ENCODE measurements at regions not wholly inside any gene's neighbourhood (a gene's known extent, or its start where the extent isn't known, plus 50 kb on each side); places are given as distances from the start of the nearest gene placed in this dataset.

DNA sequence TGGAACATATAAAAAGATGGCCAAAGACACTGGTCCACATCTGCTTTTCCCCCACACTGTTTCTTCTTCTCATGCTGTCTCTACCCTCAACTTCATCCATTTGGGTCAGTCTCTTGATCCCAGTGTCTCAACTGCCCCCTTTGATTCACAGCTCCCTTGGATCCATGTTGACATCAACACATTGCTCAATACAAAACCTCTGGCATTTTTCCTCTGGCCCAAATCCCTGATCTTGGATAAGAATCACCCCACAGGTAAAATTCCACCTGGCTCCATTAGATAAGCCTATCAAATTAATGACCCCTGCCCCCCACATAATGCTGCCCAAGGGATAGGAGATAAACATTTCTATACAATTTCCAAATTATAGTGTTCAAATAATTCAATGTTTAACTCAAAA, 229.8 kb downstream of the TLE1 start:
- no peak for TF ChIP-seq TAF1 (IDR thresholded peaks at IDR 0.05; ENCODE audit: borderline replicate concordance, insufficient read depth, low read length)
- TF ChIP-seq, protein P1, sequence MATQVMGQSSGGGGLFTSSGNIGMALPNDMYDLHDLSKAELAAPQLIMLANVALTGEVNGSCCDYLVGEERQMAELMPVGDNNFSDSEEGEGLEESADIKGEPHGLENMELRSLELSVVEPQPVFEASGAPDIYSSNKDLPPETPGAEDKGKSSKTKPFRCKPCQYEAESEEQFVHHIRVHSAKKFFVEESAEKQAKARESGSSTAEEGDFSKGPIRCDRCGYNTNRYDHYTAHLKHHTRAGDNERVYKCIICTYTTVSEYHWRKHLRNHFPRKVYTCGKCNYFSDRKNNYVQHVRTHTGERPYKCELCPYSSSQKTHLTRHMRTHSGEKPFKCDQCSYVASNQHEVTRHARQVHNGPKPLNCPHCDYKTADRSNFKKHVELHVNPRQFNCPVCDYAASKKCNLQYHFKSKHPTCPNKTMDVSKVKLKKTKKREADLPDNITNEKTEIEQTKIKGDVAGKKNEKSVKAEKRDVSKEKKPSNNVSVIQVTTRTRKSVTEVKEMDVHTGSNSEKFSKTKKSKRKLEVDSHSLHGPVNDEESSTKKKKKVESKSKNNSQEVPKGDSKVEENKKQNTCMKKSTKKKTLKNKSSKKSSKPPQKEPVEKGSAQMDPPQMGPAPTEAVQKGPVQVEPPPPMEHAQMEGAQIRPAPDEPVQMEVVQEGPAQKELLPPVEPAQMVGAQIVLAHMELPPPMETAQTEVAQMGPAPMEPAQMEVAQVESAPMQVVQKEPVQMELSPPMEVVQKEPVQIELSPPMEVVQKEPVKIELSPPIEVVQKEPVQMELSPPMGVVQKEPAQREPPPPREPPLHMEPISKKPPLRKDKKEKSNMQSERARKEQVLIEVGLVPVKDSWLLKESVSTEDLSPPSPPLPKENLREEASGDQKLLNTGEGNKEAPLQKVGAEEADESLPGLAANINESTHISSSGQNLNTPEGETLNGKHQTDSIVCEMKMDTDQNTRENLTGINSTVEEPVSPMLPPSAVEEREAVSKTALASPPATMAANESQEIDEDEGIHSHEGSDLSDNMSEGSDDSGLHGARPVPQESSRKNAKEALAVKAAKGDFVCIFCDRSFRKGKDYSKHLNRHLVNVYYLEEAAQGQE (IDR thresholded peaks at IDR 0.05; ENCODE audit: insufficient read depth in 1 of 2, low read depth in 2 of 2, low read length in 2 of 2), result no peak
- no peak for TF ChIP-seq POLR2AphosphoS5 (IDR thresholded peaks at IDR 0.05; ENCODE audit: low read depth, low read length)
- TF ChIP-seq SIN3A (IDR thresholded peaks at IDR 0.05; ENCODE audit: borderline replicate concordance, insufficient read depth, low read length), result no peak
